Stimulated activated CD4-positive, alpha-beta T cell treated with anti-CD3 and anti-CD28 coated beads, Interleukin-12 subunit alpha, Interleukin-12 subunit beta, amount 100 ng/mL, for 48 hours (primary cell): ENCODE measurements at regions not wholly inside any gene's neighbourhood (a gene's known extent, or its start where the extent isn't known, plus 50 kb on each side); places are given as distances from the start of the nearest gene placed in this dataset.

Experiments used
- DNase-seq, 3 donors: peaks; one replicate each; pipeline ENCODE4 v3.0.0-alpha.2; 2020; ENCODE audit warnings: low read depth in 2 of 3, low spot score in 1 of 3

DNA sequence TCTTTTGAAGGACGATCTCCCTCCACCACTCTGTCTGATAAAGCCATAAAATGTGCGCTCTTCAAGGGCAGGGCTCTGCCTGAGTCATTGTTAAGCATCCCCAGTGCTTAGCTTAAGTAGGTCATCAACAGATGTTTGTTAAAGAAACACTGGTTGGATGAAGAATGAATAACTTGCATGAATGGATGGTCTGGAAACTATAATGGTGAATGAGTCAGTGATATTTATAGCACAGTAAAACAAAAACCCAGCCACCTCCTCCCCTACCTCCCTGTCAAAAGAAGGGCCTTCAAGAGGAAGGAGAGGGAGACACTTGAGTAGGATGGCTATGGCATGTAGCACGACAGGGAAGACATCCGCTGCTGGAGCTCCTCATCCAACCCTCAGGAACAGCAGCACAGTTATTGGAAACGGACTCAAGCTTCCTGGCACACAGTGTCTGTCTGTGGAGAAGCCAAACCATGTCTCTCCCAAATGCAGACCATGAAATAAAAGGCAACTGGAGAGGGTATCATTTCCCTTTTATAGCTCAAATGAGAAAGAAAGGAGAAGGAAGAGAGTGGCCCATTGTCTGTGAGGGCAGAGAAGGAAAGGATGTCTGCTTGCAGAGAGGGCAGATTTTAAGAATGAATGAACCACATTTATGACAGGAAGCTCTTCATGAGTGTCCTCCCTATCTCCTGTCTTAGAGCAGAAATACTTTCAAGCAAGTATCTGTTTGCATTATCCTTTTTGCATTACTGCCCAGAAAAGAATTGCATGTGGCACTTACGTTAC is 183.5 kb upstream of the UBL3 start:
- DNase-seq = no peak

DNA sequence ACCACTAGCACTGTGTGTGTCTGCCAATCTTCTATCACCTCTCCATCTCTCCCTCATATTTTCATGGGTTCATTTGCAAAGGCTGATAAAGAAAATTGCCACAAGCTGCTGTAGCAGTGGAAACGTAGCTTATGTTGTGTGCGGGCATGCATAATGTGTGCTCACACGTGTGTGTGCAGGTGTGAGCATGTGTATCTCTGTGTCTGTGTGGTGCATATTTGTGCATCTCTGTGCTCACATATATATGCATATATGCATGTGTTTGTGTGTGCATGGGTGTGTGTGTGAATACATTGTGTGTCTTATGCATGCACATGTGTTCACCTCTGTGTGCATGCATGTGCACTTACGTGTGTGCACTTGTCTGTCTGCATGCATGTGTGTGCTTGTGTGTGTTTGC is 181.8 kb upstream of the UBL3 start:
- no peak for DNase-seq

DNA sequence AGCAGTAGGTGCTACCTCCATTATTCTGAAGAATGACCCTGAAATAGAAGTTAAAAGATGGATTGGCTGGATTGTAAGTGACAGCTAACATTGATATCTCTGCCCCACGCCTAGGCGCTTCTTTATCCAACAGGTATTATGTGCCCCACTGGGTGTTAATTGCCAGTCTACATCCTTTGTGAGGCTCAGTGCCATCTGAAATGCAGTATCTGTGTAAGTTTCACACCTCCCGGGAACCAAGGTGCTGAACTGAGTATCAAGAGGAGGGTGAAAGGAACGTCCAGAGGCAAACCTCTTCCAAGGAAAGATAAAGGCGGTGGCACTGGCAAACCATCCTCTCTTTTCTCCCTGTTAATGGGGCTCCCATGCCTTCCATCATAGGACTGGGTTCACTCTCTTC is 181.1 kb upstream of the UBL3 start:
- DNase-seq = no peak

DNA sequence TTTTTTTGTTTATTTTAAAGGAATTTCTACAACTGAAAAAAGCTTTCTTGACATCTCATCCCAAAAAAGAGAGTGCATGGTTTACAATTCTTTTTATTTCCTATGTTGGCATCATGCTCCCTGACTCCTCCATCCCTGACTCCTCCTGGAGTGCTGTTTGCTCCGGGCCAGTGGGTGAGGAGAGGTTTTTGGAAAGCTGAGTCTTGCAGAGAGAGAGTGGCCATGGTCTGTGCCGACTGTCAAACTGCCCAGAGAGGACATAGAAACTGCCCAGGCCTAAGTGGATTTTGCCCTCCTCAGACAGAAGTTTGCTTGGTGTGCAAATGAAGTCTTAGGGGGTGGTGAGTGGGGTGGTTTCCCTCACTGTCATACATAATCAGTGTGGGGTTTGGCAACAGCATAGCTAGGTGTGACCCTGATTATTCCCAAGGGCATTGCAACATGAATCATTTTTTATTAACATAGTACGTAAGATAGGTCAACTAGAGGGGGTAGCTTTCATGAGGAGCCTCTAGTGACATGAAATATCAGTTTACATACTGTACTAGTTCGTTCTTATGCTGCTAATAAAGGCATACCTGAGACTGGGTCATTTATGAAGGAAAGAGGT is 179.8 kb upstream of the UBL3 start:
- no peak for DNase-seq

DNA sequence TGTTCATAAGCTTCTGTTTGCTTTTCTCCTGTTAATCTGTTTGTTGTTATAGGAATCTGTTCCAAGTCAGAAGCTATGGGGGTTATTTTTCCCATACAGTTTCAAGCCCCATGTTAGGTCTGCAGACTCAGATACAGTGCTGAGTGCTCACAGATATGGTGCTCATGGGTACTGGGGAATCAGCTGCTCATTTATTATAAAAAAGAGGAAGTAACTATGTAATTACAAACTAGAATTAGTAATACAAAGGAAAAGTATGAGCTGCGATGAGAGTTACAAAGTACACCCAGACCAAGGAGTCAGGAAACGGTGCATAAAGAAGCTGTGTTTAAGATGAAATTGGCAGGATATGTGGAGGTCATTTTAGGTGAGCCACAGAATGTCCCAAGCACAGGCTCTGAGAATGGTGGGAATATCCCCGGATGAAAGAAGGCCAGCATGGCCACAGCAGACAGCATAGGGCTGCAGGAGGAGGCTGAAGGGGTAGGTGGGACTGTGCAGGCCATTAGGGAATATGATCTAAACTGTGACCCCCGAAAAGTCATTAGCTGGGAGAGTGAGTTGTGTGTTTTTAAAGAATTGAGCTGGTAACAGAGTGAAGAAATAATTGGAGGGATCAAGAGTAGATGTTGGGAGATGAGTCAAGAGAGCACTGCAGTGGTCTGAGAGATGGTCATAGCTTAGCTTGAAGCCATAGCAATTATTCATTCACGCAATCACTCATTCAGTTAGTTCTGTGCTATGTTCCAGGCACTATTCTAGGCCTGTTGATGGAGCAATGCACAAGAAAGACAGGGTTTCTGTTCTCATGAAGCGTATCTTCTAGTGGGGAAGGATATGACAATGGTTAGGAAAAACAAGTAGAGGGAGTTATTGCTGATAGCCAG is 177.4 kb upstream of the UBL3 start:
- DNase-seq = no peak

DNA sequence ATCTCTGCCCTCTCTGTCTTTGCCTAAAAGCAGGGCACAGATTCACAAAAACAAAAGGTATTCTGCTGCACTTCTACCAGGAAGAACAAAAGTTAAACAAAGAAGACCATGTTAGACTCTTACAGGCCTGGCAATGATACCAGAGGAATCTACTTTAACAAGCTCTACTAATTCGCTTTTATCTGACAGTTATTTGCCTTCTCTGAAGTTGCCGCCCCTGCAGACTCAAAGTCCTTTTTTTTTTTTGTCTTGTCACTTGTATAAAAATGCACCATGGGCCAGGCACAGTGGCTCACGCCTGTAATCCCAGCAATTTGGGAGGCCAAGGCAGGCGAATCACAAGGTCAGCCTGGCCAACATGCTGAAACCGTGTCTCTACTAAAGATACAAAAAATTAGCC is 176.5 kb upstream of the UBL3 start:
- DNase-seq = no peak

DNA sequence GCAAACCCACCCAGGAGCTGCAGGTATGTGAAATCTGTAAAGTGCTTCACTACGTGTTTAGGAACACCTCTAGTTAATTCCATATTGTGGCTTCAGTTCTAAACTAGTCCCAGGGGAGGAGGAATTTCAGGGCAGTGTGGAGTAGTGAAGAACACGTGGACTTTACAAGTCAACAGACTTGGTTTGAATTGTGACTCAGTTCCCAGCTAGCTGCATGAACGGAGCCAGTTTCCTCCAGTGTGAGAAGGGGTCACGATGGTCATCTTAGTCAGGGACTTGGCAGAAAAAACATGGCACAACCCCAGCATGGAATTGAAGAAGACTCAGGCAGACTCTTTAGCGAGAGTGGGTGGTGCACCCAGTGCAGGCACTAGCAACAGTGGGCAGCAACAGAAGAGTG is 175.7 kb upstream of the UBL3 start:
- no peak for DNase-seq

DNA sequence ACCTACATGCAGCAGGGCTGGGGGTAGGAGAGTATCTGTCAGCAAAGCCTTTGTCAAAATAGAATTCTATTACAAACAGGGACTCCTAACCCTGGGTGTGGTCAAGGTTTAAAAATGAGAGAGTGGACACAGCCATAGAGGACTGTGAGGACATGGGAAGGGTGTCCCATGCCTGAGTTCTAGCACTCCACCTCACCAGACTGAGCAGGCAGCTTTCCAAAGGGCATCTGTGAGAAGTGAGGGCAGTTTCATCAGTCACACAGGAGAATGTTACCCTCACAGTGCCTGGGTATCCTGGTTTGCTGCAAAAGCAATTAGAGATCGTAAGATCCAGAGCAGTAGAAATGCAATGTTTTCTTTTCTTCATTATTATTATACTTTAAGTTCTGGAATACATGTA is 174.9 kb upstream of the UBL3 start:
- DNase-seq = no peak

DNA sequence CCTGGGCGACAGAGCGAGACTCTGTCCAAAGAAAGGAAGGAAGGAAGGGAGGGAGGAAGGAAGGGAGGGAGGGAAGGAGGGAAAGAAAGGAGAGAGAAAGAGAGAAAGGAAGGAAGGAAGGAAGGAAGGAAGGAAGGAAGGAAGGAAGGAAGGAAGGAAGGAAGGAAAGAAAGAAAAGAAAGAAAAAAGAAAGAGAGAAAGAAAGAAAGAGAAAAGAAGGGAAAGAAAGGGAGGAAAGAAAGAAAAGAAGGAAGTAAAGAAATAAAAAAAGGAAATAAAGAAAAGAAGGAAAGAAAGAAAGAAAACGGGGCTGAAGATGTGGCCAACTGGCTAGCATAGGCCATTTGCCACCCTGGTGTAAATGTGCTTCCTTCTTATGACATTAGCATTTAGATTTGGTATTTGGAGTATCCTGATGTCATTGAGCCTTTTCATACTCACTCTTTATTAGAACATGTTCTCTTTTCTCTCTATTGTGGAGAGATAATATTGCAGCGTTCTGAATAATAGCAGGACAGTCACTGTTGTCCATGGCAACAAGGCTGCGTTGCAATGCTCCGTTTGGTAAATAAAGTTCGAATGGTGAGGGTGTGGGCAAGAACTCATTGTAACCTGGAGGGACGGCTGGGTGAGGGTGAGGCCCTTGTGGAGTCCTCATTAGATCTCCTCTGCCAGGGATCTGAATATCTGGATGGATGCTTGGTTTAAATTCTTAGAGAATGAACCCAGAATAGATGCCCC is 173.9 kb upstream of the UBL3 start:
- no peak for DNase-seq

DNA sequence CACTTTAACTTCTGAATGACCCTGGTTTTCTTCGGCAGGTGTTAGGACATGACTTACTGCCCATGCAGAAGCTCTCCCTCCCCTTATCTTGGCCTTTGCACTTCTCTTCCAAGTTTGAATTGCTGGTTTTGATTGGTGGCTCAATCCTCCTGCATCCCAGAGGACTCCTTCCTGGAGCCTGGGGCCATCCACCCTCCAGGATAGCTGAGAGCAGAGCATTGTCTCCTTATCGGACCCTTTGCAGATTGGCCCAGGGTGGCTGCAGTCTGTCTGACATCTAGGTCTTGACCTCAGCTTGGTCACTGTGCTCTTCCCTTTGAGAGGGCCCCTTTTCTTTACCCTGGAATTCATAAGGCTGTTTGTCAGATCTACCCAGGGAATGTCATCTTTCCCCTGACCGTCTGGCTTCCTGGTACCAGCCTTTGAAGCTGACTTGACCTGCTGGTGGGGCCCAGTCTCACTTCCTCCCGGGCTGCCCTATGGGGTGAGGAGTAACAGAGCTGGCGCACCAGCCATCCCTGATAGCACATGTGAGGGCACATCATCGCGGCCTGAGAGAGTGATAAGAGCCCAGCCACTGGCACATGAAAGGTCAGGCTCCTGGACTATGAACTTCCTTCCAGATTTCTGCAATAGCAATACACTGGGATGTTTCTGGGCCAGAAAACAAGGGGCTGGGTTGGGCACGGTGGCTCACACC is 172.9 kb upstream of the UBL3 start:
- DNase-seq = no peak

DNA sequence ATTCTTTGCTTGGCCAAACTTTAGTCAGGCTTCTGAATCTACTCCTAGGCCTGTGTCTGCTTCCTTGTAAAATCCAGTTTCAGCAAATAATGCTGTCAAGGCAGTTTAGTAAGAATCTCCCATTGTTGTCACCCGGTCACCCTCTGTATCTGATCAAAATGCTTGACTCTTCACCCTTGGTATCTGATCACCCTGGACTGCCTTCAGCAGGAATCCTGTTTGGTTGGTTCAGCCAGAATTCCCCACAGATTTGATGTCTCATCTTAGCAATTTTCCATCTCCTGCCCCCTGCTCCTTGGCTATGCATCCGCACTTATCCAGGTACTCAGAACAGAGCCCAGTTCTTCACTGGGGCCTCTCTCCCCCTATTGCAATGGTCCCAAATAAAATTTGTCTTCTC is 172.4 kb upstream of the UBL3 start:
- DNase-seq = no peak

DNA sequence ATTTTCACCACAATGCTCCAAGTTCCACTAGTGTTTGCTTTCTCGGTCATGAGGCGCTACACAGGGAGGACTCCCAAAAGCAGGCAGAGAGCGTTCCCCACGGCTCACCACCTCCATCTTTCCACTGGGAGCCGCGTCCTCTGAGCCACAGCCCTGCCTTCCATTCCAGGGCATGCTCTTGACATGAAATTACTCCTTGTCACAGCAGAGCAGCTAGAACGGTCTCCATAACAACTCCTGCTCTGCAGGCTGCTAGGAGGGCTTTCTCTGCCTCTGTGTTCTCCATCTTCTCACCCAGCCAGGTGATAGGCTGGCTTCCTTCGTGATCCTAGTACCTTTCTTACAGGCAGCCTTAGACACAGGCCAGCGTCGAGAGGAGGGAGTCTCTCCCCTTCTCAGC is 171.8 kb upstream of the UBL3 start:
- DNase-seq = no peak

DNA sequence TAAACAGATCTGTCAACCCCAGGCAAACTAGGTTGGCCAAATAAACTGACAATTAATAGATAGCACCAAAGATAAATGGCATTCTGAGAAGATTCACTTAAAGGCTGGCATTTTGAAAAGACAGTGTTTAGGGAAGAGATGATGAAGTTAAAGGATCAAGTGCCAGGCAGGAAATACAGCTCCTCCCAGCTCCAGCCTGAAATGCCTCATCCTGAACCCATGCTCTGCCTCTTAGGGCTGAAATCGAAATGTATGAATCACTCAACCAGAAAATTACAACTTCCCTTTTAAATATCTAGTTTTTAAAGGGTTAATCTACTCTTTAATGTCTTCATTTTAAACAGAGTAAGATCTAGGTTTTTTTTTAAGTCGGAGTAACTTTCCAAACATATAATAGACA is 171.2 kb upstream of the UBL3 start:
- DNase-seq = no peak

DNA sequence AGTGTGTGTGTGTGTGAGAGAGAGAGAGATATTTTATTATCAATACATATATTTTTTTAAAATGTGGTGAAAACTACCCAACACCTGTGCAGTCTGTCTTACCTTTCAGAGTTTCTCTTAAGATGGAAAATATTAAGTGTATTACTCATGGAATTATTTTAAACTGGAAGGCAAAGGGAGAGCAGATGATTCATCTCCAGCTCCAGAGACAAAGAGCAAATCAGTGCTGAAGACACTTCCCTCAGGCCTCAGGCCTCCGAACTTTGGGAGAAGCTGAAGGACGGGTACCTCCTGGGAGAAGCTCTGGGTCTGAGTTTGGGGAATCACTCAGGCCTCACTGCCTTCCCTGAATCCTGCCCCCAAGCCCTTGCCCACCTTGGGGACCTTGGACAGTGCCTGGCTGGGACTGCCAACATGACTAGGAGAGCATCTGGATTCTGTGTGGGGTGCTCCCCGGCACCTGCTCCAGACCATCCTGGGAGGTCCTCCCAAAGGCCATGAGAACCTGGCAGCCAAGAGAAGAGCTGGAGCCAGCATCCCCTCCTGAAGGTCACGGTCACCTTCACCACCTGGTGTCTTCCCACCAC is 170.4 kb upstream of the UBL3 start:
- DNase-seq = no peak

DNA sequence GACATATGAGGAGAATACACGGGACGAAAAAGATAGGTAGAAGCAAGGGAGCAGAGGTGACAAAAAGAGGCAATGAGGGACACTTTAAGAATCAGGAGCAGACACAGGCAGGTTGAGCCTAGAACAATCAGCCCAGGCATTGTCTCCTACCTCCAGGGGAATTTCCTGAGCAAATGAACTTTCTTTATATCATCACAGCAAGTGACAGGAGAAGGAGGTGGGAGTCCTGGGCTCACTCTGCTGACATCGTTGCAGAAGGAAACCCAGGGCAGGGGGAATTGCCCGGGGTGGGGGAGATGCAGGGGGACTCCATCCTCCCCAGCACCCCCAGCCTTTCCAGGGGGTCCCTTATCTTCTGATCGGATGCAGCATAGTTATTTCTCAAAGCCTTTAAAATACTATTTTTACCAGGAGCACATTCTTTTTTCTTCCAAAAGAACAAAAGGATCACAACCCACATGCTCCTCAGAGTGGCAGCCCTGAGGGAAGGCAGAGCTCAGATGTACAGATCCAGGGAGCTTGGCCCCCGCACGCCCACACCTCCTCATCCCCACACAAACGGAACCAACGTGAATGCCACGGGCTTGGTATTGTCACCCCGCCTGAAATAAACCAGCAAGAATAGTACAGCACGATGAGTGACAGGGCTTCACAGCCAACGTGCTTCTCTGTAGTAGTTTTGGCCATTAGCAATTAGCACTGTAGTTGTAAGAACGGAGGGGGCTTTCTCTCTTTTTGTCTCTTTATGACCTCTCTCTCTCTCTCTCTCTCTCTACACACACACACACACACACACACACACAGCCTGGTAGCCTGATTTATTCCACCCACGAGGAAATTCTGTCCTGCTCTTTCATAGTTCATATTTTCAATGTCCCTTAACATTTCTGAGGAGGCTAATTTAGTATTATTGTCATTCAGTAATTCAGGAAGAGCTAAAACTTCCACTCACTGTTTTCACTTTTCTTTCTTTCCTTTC is 169.5 kb upstream of the UBL3 start:
- DNase-seq = no peak

DNA sequence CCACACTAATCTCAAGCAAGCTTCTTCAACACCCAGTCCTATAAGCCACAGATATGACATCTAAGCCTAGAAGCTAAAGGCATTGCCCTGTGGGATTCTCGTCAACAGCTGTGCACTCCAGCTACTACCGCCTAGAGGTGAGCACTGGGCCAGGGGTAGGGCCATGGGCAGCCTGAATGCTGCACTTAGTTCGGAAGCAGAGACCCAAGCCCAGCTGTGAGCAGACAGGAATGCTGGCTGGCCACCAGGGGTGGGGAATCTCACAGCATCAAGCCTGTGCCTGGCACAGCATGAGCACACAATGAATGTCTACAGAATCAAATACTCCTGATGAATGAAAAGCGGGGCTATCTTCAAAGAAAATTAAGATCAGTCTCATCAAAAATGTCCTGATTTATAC is 167.5 kb upstream of the UBL3 start:
- DNase-seq = no peak

DNA sequence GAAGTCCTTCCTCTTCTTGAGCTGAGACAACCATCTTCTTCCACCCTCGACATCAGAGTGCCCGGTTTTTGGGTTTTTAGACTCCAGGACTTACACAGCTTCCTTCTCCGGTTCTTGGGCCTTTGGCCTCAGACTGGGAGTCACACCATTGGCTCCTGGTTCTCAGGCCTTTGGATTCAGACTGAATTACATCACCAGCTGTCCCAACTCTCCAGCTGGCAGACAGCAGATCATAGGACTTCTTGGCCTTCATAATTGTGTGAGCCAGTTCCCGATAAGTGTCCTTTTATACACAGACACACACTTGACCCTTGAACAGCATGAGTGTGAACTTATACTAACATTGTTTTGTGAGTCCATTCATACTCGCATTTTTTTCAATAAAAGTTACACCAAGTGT is 166.0 kb upstream of the UBL3 start:
- DNase-seq = no peak

DNA sequence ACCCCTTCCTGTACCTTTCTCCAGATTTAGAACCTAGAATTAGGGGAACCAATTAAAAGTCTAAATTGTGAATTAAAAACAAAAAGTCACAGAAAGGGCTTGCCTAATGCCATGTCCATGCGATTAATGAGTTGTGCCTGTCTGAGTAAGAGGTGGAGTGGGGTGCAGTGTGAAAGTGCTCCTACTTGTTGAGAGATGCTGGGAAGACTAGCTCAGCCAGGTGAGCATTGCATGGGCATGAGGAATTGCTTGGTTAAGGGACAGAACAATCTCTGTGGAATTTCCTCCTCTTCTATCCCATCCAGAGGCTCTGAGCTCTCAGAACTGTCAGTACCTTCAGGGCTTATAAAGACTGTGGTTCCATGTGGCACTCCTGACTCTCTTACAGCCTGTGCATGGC is 159.0 kb upstream of the UBL3 start:
- no peak for DNase-seq

DNA sequence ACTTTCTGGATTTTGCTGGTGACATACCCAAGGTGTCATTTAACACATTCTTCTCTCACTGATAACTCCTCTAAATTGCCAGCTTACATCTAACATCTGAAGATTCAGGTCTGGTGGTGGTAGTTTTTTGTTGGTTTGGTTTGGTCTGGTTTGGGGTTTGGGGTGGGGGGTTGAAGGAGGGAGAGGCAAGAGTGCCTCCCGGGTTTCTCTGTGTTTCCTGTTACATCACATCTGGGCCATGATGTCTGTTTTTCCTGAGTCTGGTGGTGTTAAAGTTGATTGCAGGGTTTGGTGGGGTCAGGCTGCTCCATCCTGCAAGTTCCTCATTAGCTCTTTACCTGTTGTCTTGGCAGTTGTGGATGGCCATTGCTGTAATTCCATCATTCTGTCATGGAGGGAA is 155.8 kb upstream of the UBL3 start:
- DNase-seq = no peak
